SU-DHL-6 (cell line): ENCODE measurements at regions not wholly inside any gene's neighbourhood (a gene's known extent, or its start where the extent isn't known, plus 50 kb on each side); places are given as distances from the start of the nearest gene placed in this dataset.

ENCODE experiments used
- H2AFZ ChIP-seq: fragments of 200-600 bp; sonication (generic); 2 replicates; pipeline ENCODE4 v1.6.1; 2014; ENCODE audit warnings: low read depth, mild to moderate bottlenecking, moderate library complexity, mixed read lengths, antibody characterized with exemption, low read length; ENCODE audit not compliant: severe bottlenecking
- H3F3A ChIP-seq: fragments of 200-600 bp; shearing (Covaris generic); 2 replicates; pipeline ENCODE4 v1.6.0; 2016; ENCODE audit warnings: antibody characterized with exemption, mild to moderate bottlenecking; ENCODE audit not compliant: insufficient read depth
- H3K27ac ChIP-seq: fragments of 200-600 bp; sonication (generic); 2 replicates; pipeline ENCODE4 v1.5.1; 2016; ENCODE audit warnings: low read depth, mild to moderate bottlenecking, low read length, moderate library complexity, mixed read lengths
- H3K27me3 ChIP-seq: fragments of 200-600 bp; sonication (generic), shearing (Covaris generic); 2 replicates; pipeline ENCODE4 v1.6.0; 2014; ENCODE audit warnings: mild to moderate bottlenecking, low read length
- H3K36me3 ChIP-seq: fragments of 200-600 bp; sonication (generic); 2 replicates; pipeline ENCODE4 v1.6.1; 2014; ENCODE audit warnings: mild to moderate bottlenecking, low read length, mixed read lengths
- H3K4me2 ChIP-seq: fragments of 300-600, 200-600 bp; shearing (Covaris generic), sonication (generic); 2 replicates; pipeline ENCODE4 v1.6.0; 2014; ENCODE audit warnings: low read length, low read depth, mild to moderate bottlenecking; ENCODE audit not compliant: poor library complexity, severe bottlenecking
- H3K4me3 ChIP-seq: fragments of 200-600 bp; sonication (generic); 2 replicates; pipeline ENCODE4 v1.5.1; 2014; ENCODE audit warnings: antibody characterized with exemption, low read length, mild to moderate bottlenecking, mixed read lengths; ENCODE audit not compliant: insufficient read depth, poor library complexity, severe bottlenecking
- H3K79me2 ChIP-seq: fragments of 200-600 bp; sonication (generic); 2 replicates; pipeline ENCODE4 v1.6.1; 2014; ENCODE audit warnings: mild to moderate bottlenecking, low read length, moderate library complexity; ENCODE audit not compliant: insufficient read depth
- H3K9ac ChIP-seq: fragments of 200-600 bp; sonication (generic); 2 replicates; pipeline ENCODE4 v1.7.0; 2014; ENCODE audit warnings: mild to moderate bottlenecking, low read length
- H3K9me2 ChIP-seq: fragments of 200-600 bp; sonication (generic); replicated peaks from 2 replicates; pipeline ENCODE4 v1.6.1; 2014; ENCODE audit warnings: low read length; ENCODE audit not compliant: insufficient read depth
- H3K9me3 ChIP-seq: fragments of 200-600 bp; sonication (generic); 2 replicates; pipeline ENCODE4 v1.6.1; 2014; ENCODE audit warnings: low read length, mixed read lengths; ENCODE audit not compliant: insufficient read depth
- H4K20me1 ChIP-seq: fragments of 200-600 bp; sonication (generic); 2 replicates; pipeline ENCODE4 v1.6.1; 2014; ENCODE audit warnings: low read depth, mild to moderate bottlenecking, antibody characterized with exemption, low read length, moderate library complexity, mixed read lengths
- CTCF ChIP-seq: fragments of 200-600 bp; sonication (generic); IDR thresholded peaks from one replicate; pipeline ENCODE4 v1.5.1; 2017; ENCODE audit warnings: antibody characterized with exemption, mild to moderate bottlenecking, low read length, moderate library complexity; ENCODE audit not compliant: insufficient read depth, poor library complexity, severe bottlenecking
- EZH2phosphoT487 ChIP-seq: fragments of 200-600 bp; sonication (generic), shearing (Covaris generic); conservative IDR thresholded peaks from 2 replicates; pipeline ENCODE4 v1.6.1; 2018; ENCODE audit warnings: mild to moderate bottlenecking, antibody characterized with exemption, low read length, moderate library complexity, mixed read lengths

GRCh38 chr2:176589825-176590440 lies 320.7 kb downstream of the MTX2 start:
- no peaks in the 10 kb centered on the region for H3F3A ChIP-seq
- no peaks in the 10 kb centered on the region for H3K27me3 ChIP-seq
- no peaks in the 10 kb centered on the region for H3K9me2 ChIP-seq
- no peak overlapping the region for H3K4me2 ChIP-seq
- H3K9ac ChIP-seq = no peak overlapping the region
- no peaks in the 10 kb centered on the region for H4K20me1 ChIP-seq
- no peak overlapping the region for H3K4me3 ChIP-seq
- no peaks in the 10 kb centered on the region for H3K36me3 ChIP-seq
- TF ChIP-seq CTCF (no peak), EZH2phosphoT487 (no peak)
- H3K9me3 ChIP-seq = no peaks in the 10 kb centered on the region
- H2AFZ ChIP-seq = no peak overlapping the region
- no peaks in the 10 kb centered on the region for H3K79me2 ChIP-seq
- no peak overlapping the region for H3K27ac ChIP-seq

GRCh38 chr2:176592216-176592615 lies 323.0 kb downstream of the MTX2 start:
- TF ChIP-seq EZH2phosphoT487 = no peak
- TF ChIP-seq CTCF = no peak

GRCh38 chr2:176595986-176596385 lies 326.7 kb downstream of the MTX2 start:
- H4K20me1 ChIP-seq = no peaks in the 10 kb centered on the region
- no peak overlapping the region for H3K9ac ChIP-seq
- no peak overlapping the region for H2AFZ ChIP-seq
- H3K79me2 ChIP-seq = no peaks in the 10 kb centered on the region
- H3K4me3 ChIP-seq = no peak overlapping the region
- H3K9me2 ChIP-seq = no peaks in the 10 kb centered on the region
- H3K27me3 ChIP-seq = no peaks in the 10 kb centered on the region
- H3K36me3 ChIP-seq = no peaks in the 10 kb centered on the region
- no peaks in the 10 kb centered on the region for H3F3A ChIP-seq
- H3K4me2 ChIP-seq = no peak overlapping the region
- no peak overlapping the region for H3K27ac ChIP-seq
- H3K9me3 ChIP-seq = no peaks in the 10 kb centered on the region
- TF ChIP-seq CTCF = no peak

More at GRCh38 chr2:176592216-176592615, 323.0 kb downstream of the MTX2 start:
- Histone ChIP-seq H3K27ac (no peak overlapping the region), H2AFZ (no peak overlapping the region), H4K20me1 (no peaks in the 10 kb centered on the region), H3K4me3 (no peak overlapping the region), H3K9me3 (no peaks in the 10 kb centered on the region), H3K9me2 (no peaks in the 10 kb centered on the region), H3K79me2 (no peaks in the 10 kb centered on the region), H3K4me2 (no peak overlapping the region), H3K27me3 (no peaks in the 10 kb centered on the region), H3F3A (no peaks in the 10 kb centered on the region), H3K9ac (no peak overlapping the region), H3K36me3 (no peaks in the 10 kb centered on the region)
